T1000 (cell line): ENCODE measurements at regions not wholly inside any gene's neighbourhood (a gene's known extent, or its start where the extent isn't known, plus 50 kb on each side); places are given as distances from the start of the nearest gene placed in this dataset.
"Not testable (repeated sequence)": the region's sequence is repeated elsewhere in the genome, so short reads cannot be mapped to it uniquely, and the experiment has no call there.

Experiments
- DNase-seq: peaks from one replicate; lab custom pipeline; 2025; ENCODE audit warnings: mixed read lengths; lab: John Stamatoyannopoulos, UW

DNA sequence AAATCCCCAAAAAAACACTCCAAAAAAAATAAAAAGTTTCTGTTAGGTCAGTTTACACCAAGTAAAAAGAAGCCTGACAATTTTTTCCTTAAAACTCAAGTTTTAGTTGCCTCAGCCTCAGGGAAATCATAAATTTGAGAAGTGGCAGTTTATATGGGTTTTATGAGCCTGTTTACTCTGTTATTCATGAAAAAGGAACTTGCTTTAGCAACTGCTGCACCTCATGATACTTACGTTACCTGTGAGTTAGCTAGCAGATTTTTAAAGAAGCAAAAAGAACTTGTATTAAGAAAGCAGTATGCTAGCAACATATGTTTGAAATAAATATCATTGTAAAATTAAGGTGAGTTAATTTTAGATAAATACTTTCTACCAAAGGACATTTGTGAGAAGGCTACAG lies 1264.5 kb upstream of the PHF14 start:
- DNase-seq: no peak

DNA sequence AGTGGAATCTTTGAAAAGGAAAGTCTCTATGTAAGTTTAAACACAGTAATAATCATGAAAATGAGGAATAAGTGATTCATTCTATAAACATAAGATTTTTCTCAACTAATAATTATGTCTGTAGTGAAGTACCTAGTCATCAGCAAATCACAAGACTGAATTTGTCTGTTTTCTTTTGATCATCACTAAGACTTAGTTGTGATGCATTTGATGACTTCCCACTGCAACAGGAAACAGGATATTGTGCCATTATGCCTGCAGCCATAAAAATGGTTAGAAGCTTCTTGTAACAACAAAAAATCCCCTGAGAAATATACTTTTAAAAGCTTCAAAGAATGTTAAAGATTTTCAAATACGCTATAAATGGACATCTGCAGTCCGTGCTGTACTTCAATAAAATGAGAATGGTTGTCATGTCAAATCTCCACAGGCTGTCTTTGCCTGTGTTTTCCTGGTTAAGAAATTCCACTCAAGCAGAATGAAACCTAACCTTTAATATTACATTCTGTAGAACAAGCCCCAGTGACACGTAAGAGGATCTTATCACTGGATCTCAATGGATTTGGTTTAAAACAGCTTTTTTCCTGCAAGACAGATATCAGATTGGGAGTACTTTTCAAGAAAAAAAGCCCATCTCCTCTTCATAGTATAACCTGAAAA lies 1262.3 kb upstream of the PHF14 start:
- DNase-seq: peak; percentile 20

DNA sequence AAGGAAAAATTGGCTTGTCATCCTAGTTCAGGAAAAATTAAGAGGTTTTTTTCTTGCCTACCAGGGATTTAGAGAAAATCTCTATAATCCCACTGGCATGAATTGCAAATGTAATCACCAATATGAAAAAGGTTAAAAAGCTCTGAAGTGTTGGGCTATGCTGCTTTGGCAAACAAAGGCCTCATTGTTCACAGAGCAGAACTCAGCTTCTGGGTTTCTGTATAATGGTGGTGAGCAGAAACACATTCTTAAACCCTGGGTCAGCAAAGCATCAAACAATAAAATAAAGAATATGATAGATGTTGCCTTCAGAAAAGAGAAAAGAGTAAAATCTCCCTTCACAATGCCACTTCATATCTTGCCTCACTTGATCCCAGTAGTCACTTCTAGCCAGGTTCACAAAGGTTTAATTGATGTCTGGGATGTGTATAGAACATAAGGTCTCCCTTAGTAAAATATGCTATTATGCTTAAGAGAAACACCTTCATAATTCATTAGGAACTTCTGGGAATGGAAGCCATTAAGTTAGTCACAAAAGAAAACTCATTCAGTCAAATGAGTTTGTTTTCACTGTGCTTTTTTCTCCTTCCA lies 1255.5 kb upstream of the PHF14 start:
- no peak for DNase-seq

DNA sequence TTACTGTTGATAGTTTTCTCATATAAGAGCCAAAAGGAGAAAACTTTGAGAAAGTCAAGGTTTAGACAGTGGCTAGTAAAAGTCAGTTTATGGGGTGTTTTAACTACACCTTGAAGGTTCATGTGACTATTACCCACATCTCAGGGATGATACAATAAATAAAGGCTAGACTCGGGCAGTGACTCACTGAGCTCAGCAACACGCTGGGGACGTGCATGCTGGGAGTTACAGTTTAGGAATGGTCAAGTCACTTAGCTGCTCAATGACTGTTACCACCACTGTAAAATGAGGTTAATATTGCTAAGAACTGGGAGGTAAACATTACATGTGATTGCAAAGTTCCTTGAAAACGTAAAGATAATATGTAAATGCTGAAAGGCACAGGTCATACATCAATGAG lies 1254.4 kb upstream of the PHF14 start:
- no peak for DNase-seq

DNA sequence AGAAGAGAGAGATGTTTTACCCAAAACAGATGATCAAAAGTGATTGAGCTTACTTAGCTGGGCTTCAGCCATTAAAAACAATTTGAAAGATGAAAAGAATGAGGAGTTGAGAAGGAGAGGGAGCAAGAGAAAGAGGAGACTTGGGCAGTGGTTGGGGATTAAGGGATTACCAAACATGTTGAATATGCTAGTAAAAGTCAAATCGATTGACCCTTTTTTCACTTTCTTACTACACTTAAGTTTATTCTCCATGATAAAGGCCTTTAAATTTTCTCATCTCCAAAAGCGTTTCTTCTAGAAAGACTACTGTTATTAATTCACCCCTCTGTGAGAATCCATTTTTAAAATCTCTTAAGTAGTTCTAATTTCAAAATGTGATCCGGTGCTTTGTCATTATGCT lies 1254.0 kb upstream of the PHF14 start:
- no peak for DNase-seq

DNA sequence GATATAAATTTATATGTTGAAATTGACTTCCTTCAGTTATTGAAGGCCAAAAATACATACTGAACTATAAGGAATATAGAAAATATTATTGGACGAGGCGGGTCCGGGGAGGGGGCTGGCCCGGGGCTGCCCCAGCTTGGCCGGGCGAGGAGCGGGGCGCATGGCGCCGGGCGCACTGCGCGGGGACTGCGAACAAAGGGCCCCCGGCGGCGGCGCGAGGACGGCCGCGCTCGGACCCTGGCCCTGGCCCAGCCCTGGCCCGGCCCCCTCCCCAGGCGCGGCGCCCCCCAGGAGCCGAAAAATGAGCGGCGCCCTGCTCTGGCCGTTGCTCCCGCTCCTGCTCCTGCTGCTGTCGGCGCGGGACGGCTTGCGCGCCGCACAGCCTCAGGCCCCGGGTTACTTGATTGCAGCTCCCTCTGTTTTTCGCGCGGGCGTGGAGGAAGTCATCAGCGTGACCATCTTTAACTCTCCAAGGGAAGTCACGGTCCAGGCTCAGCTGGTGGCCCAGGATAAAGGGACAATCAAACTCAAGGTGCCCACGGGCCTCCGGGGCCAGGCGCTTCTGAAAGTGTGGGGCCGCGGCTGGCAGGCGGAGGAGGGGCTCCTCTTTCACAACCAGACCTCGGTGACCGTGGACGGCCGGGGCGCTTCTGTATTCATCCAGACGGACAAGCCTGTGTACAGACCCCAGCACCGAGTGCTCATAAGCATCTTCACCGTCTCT lies 1247.6 kb upstream of the PHF14 start:
- DNase-seq: not testable (repeated sequence)

DNA sequence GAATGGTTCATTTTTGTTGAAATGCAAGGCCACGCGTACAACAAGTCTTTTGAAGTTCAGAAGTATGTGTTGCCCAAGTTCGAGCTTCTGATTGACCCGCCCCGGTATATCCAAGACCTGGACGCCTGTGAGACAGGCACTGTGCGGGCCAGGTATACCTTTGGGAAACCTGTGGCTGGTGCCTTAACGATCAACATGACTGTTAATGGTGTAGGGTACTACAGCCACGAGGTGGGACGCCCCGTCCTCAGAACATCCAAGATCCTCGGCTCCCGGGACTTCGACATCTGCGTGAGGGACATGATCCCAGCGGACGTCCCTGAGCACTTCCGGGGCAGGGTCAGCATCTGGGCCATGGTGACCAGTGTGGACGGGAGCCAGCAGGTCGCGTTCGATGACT lies 1246.9 kb upstream of the PHF14 start:
- DNase-seq: not testable (repeated sequence)

DNA sequence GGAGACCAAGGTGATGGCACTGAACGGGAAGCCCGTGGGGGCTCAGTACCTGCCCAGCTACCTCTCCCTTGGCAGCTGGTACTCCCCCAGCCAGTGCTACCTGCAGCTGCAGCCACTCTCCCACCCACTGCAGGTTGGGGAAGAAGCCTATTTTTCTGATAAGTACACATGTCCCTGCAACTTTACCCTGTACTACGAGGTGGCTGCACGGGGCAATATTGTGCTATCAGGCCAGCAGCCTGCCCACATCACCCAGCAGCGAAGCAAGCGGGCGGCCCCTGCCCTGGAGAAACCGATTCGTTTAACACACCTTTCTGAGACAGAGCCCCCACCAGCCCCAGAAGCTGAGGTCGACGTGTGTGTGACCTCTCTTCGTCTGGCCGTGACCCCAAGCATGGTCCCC lies 1246.2 kb upstream of the PHF14 start:
- not testable (repeated sequence) for DNase-seq

DNA sequence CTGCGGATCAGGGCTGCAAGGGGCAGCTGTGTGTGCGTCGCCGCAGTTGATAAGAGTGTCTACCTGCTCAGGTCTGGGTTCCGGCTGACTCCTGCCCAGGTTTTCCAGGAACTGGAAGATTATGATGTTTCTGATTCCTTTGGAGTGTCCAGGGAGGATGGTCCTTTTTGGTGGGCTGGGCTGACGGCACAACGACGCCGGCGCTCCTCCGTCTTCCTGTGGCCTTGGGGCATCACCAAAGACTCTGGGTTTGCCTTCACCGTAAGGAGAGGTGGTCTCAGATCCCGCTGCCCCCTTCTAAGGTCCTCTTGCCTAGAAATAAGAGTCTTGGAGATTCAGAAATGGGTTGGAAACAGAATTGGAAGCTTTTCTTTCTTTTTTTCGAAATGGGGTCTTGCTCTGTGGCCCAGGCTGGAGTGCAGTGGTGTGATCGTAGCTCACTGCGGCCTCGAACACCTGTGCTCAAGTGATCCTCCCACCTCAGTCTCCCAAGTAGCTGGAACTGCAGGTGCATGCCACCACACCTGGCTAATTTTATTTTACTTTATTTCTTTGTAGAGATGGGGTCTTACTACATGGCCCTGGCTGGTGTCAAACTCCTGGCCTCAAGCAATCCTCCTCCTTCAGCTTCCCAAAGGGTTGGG lies 1245.5 kb upstream of the PHF14 start:
- not testable (repeated sequence) for DNase-seq

DNA sequence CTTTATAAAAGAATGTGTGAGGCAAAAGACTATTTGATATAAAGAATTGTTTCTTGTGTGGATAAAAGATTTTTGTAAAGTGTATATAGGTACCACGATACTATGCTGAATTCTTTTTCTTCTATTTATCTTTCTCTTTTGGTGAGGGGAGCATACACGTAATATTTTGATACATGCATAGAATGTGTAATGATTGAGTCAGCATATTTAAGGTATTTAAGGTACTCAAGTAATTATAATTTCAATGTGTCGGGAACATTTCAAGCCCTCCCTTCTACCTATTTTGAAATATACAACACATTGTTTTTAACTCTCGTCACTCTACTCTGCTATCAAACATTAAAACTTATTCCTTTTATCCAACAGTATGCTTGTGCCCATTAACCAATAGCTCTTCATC lies 1221.6 kb upstream of the PHF14 start:
- DNase-seq: no peak

DNA sequence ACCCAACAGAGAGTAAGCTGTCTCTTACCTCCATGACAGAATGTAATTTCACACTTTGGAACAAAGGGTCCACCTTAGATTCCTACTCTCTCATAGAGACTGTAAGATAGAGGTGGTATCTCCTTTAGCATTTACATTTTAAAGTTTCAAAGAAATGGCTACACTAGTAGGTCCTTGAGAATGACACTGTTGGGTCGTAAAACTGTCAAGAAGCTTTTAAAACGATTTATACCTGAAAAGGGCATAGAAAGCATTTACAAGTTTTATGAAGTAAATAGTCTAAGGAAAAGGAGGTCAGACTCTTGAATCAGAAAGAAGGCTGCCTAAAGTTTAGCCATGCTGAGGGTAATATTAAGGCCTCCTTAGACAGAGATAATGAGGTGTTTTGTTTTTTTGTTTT lies 1212.4 kb upstream of the PHF14 start:
- no peak for DNase-seq

DNA sequence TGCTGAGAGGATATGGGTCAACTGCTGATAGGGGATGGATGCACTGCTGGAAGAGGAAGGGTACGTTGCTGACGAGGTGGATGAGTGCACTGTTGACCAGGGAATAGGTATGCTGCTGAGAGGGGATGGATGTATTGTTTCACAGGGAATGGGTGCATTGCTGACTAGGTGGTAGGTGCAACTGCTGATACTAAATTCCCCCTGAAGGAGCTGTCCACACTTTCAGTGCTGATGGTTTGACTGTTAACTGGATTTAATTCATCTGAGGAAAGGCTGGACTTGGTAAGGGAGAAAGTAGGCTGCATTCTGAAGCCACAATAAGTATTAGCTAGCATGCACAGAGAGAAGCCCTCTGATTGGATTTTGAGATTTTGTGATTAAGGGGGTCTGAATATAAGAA lies 1196.8 kb upstream of the PHF14 start:
- no peak for DNase-seq

DNA sequence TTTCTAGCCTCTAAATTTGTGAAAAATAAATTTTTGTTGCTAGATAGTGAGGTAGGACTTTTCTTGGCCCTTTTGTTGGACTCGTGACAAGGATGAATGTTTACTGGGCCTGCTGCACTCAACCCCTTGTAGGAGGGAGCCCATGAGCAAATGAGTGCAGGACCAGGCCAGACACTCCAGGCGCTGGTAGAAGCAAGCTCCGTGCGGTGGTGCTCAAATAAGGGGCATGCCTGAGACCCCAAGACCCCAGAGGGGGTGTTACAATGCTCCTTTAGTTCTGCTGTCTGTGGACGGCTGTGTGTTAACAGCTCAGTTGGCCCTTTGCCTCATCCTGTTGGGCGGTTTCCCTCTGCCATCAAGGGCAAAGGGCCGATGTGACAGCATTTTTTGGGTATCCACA lies 1195.3 kb upstream of the PHF14 start:
- DNase-seq: no peak

DNA sequence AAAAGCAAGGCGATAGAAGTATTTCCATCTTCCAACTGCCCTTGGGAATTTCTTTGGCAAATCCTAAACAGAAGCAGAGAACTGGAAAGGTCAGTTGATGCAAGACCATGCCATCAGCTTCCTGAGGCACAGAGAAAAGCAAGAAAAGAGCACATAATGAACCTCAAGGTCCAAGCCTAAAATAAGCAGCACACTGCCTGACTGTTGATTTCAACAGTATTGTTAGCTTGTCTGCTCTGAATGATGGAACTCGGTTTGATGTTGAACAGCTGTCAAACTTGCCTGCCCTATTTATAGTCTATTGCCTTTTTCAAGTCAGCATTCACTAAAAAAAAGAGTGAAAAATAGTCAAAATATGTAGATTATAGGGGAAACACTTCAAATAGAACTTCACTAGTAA lies 1192.0 kb upstream of the PHF14 start:
- DNase-seq: no peak

DNA sequence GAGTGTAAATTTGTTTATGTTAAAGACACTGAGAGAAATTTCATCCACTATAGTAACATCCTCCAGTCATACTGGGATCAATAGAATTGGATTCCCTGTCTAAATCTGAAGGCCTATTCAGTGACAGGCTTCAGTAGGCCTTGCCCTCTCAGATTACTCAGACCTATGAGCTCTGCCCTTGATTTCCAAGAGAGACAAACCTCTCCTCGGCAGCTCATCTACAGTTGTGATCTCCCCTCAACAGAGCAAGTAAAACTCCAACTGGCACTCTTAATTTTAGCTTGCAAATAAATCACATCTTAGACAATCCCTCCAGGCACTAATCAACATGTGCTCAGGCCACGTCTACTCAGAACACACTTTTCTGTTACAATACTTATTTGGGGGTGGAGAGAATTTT lies 1191.4 kb upstream of the PHF14 start:
- DNase-seq: no peak

DNA sequence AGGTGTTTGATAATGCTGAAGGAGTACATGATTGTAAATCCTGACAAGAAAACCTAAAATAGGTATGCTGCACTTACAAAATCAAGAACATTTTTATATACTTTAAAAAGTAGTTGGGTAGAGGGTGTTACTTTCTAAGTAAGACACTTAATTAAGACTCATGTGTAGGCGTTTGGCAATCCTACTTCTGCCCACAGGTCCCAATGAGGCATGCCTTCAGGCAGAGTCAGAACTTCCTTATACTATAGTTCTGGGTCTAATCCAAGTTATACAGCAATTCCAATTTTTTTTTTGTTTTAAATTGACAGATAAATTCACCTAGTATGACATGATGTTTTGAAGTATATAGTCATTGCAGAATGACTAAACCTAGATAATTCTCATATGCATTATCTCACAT lies 1188.5 kb upstream of the PHF14 start:
- DNase-seq: no peak

DNA sequence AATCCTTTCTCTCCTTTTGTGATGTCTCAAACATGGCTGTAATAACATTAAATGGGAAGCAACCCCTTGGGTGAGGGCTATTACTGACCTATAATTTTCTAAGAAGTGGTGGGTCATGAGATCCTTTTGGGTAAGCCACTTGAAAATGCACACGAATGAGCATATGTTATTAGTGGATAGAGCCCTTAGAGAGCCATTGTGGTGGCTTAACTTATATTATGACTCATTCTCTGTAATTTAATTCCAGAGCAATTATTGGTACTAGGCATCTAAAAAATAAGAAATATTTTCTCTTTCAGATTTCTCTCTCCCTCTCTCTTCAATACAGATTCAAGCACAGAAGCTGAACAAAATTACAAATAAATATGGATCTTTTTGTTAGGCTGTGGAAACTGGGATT lies 1177.4 kb upstream of the PHF14 start:
- no peak for DNase-seq

DNA sequence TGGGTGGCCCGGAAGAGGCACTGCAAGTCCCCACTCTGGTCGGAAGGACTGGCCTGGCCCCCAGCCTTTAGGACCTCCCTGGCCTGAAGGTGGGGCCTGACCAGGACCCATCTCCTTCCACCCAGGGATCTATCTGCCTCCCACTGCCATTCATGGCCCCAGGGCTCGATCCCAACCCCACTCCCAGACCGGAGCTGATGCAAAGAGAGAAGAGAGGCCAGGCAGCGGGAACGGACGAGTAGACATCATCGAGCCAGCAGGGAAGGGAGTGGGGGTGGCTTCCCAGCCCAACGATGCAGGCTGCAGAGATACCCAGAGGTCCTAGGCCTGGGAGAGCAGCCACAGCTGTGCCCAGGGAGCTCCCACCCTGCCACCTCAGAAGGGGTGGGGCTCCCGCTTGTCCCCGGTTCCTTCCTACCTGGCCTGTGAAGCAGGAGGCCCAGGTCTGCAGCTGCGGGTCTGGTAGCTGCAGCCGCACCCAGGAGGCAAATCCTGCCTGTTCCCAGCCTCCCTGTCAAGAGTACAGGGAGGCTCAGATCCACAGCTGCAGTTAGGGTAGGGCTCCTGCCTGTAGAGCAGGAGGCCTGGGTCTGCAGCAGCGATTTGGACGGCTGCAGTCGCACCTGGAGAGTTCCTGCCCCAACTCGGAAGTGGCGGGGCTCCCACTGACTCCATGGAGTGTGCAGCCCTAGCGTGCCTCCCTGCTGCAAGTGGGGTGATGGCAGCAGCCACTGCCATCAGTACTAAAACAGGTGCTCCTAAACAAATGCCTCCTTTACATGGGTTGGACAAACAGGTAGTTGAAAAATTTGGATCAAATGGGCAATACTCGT lies 1151.0 kb upstream of the PHF14 start:
- DNase-seq: no peak

DNA sequence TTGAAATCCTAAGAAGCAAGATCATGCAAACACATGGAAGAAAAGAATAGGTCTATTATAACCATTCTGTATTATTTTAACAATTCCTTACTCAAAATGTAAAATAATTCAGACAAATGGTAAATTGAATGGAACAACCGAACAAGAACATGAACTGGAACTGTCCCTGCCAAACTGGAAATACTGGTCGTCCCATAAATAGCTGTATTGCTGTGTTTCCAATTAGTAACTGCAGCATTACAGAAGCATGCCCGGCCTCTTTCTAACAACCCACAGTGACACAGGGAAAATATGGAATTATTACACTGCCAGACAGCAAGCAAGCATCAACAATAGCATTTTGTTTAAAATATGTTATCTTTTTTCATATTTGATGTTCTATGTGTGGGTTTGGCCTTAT lies 1138.5 kb upstream of the PHF14 start:
- DNase-seq: no peak

DNA sequence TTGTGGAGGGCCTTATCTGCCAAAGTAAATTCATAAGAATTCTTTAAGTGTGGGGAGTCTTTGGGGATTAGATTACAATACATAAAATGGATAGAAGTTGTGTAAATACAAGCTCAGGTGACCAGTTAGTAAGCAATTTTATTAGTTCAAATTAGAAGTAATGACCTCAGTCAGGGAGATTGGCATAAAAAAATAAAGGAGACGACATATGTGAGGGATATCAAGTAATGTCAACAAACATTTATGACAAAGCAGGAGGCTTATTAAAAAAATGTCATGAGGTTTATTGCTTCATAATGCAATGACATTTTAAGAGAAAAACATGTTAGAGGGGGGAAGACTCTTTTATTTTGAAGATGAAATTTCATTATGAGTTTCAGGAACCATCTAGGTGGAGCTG lies 1137.0 kb upstream of the PHF14 start:
- DNase-seq: no peak

DNA sequence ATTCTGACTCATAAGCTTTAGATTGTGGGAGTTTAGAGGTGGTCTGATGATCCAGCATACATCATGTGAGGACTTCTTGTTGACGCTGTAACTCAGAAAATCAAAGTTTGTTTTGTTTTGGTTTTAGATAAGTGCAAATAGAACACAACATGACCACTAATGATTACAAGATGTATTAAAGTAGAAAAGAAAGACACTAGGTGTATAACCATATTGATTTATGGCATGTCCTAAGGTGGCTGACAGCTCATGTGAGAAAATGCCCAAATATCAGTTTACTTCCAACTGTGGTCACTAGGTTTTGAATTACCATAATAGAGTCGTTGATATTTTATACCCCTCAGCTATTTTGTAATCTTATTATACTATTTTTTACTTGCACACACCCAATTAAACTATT lies 1131.4 kb upstream of the PHF14 start:
- DNase-seq: no peak

DNA sequence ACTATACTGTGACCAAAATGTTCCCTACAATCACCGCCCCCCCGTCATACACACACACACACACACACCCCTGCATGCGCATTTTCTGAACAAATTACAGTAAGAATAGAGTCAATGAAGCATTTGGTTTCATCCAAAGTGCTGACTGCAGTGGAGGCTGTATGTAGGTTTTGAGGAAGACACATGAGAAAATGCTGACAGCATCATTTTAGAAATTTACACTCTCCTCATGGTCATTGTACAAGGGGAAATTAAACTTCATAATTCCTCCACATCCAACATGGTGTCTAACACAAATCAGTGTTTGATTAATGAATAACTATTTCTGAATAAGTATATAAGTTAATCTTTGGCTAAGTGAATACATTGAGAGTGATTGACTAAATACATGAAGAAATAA lies 1126.8 kb upstream of the PHF14 start:
- DNase-seq: no peak
